Peyer's patch (tissue), 4 donors: ENCODE measurements at regions not wholly inside any gene's neighbourhood (a gene's known extent, or its start where the extent isn't known, plus 50 kb on each side); places are given as distances from the start of the nearest gene placed in this dataset.

ENCODE experiments used
- POLR2A ChIP-seq, 2 donors: fragments of 450-650 bp; IDR thresholded peaks; one replicate each; pipeline ENCODE4 v1.5.1; 2017; ENCODE audit warnings: antibody characterized with exemption in 2 of 2, mild to moderate bottlenecking in 2 of 2, moderate library complexity in 2 of 2
- TF ChIP-seq, protein P1 (sequence below), 6 experiments: fragments of 450-650 bp in 4 of 6; fragments of 200-600 bp in 2 of 6; sonication (generic) in 1 of 6; IDR thresholded peaks; one replicate each; pipeline ENCODE4 v1.5.1; 2017 to 2019; ENCODE audit warnings: antibody characterized with exemption in 6 of 6, mild to moderate bottlenecking in 3 of 6, moderate library complexity in 1 of 6

GRCh38 chr2:226325526-226325925, 474.1 kb downstream of the IRS1 start:
- TF ChIP-seq, protein P1, sequence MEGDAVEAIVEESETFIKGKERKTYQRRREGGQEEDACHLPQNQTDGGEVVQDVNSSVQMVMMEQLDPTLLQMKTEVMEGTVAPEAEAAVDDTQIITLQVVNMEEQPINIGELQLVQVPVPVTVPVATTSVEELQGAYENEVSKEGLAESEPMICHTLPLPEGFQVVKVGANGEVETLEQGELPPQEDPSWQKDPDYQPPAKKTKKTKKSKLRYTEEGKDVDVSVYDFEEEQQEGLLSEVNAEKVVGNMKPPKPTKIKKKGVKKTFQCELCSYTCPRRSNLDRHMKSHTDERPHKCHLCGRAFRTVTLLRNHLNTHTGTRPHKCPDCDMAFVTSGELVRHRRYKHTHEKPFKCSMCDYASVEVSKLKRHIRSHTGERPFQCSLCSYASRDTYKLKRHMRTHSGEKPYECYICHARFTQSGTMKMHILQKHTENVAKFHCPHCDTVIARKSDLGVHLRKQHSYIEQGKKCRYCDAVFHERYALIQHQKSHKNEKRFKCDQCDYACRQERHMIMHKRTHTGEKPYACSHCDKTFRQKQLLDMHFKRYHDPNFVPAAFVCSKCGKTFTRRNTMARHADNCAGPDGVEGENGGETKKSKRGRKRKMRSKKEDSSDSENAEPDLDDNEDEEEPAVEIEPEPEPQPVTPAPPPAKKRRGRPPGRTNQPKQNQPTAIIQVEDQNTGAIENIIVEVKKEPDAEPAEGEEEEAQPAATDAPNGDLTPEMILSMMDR (IDR thresholded peaks at IDR 0.05), result no peak
- no peak for TF ChIP-seq POLR2A (IDR thresholded peaks at IDR 0.05)
